GM12875 (cell line): ENCODE measurements at regions not wholly inside any gene's neighbourhood (a gene's known extent, or its start where the extent isn't known, plus 50 kb on each side); places are given as distances from the start of the nearest gene placed in this dataset.

Experiments
- H3K4me3 ChIP-seq: one replicate; pipeline ENCODE4 v1.5.1; 2011; ENCODE audit warnings: low read depth, low read length, control low read depth
- CTCF ChIP-seq: IDR thresholded peaks from 2 replicates; pipeline ENCODE4 v1.5.1; 2011; ENCODE audit warnings: low read depth, mild to moderate bottlenecking, control low read depth, inconsistent platforms, low read length, moderate library complexity, borderline replicate concordance; ENCODE audit not compliant: insufficient read depth

- TF ChIP-seq CTCF: no peak
- no peak overlapping the region for H3K4me3 ChIP-seq
Observed at GRCh38 chr5:118554981-118555380, 433.4 kb downstream of the DTWD2 start.

- no peak for TF ChIP-seq CTCF
- H3K4me3 ChIP-seq: no peak overlapping the region
Observed at GRCh38 chr5:118554241-118554640, 434.1 kb downstream of the DTWD2 start.

- no peak overlapping the region for H3K4me3 ChIP-seq
- no peak for TF ChIP-seq CTCF
Observed at GRCh38 chr5:118553662-118554061, 434.7 kb downstream of the DTWD2 start.

- TF ChIP-seq CTCF: no peak
- H3K4me3 ChIP-seq: no peak overlapping the region
Observed at GRCh38 chr5:118552731-118553360, 435.5 kb downstream of the DTWD2 start.

- H3K4me3 ChIP-seq: no peak overlapping the region
- TF ChIP-seq CTCF: no peak
Observed at GRCh38 chr5:118552146-118552545, 436.2 kb downstream of the DTWD2 start.

GRCh38 chr5:118551716-118552115, 436.6 kb downstream of the DTWD2 start:
- no peak overlapping the region for H3K4me3 ChIP-seq
- TF ChIP-seq CTCF: no peak

- TF ChIP-seq CTCF: no peak
- H3K4me3 ChIP-seq: no peak overlapping the region
Observed at GRCh38 chr5:118551031-118551430, 437.3 kb downstream of the DTWD2 start.
